H9 (cell line): ENCODE measurements at regions not wholly inside any gene's neighbourhood (a gene's known extent, or its start where the extent isn't known, plus 50 kb on each side); places are given as distances from the start of the nearest gene placed in this dataset.

ENCODE experiments used
- DNase-seq: peaks from one replicate; pipeline ENCODE4 v3.0.0-alpha.2; 2017
- H2AFZ ChIP-seq: one replicate; pipeline ENCODE4 v1.6.1; 2013; ENCODE audit warnings: mild to moderate bottlenecking, low read length, control low read depth, moderate library complexity
- H2AK5ac ChIP-seq: 2 replicates; pipeline ENCODE4 v1.6.1; 2013; ENCODE audit warnings: low read length, control low read depth, mixed read lengths; ENCODE audit not compliant: insufficient read length
- H2BK120ac ChIP-seq: one replicate; pipeline ENCODE4 v1.6.1; 2013; ENCODE audit warnings: low read depth, mild to moderate bottlenecking, low read length, control low read depth, inconsistent platforms; ENCODE audit not compliant: poor library complexity, severe bottlenecking
- H2BK12ac ChIP-seq: 2 replicates; pipeline ENCODE4 v1.6.1; 2013; ENCODE audit warnings: low read length, control low read depth, mixed read lengths, low read depth; ENCODE audit not compliant: insufficient read length
- H2BK15ac ChIP-seq: 2 replicates; pipeline ENCODE4 v1.6.1; 2013; ENCODE audit warnings: low read depth, low read length, control low read depth
- H2BK20ac ChIP-seq: one replicate; pipeline ENCODE4 v1.6.1; 2013; ENCODE audit warnings: low read depth, mild to moderate bottlenecking, low read length, control low read depth, inconsistent platforms; ENCODE audit not compliant: poor library complexity, severe bottlenecking
- H2BK5ac ChIP-seq: 2 replicates; pipeline ENCODE4 v1.6.1; 2013; ENCODE audit warnings: low read length, control low read depth, mixed read lengths; ENCODE audit not compliant: insufficient read length
- H3K14ac ChIP-seq: 2 replicates; pipeline ENCODE4 v1.6.1; 2013; ENCODE audit warnings: low read length, control low read depth; ENCODE audit not compliant: insufficient read depth
- H3K18ac ChIP-seq: 2 replicates; pipeline ENCODE4 v1.6.1; 2013; ENCODE audit warnings: low read depth, mild to moderate bottlenecking, mixed read lengths, low read length, control low read depth; ENCODE audit not compliant: insufficient read length
- H3K23ac ChIP-seq: 2 replicates; pipeline ENCODE4 v1.6.1; 2013; ENCODE audit warnings: low read length, control low read depth, mixed read lengths, low read depth; ENCODE audit not compliant: insufficient read length
- H3K23me2 ChIP-seq: 2 replicates; pipeline ENCODE4 v1.6.1; 2013; ENCODE audit warnings: low read depth, mild to moderate bottlenecking, mixed read lengths, low read length, control low read depth; ENCODE audit not compliant: insufficient read length, poor library complexity, severe bottlenecking
- H3K27ac ChIP-seq: 2 replicates; pipeline ENCODE4 v1.5.1; 2013; ENCODE audit warnings: low read length, control low read depth, mixed read lengths, low read depth; ENCODE audit not compliant: insufficient read length
- H3K27me3 ChIP-seq: 2 replicates; pipeline ENCODE4 v1.6.1; 2013; ENCODE audit warnings: low read length, control low read depth, inconsistent platforms; ENCODE audit not compliant: insufficient read depth
- H3K4ac ChIP-seq: 2 replicates; pipeline ENCODE4 v1.6.1; 2013; ENCODE audit warnings: low read depth, mild to moderate bottlenecking, control low read depth, inconsistent platforms, low read length, moderate library complexity
- H3K4me1 ChIP-seq: 2 replicates; pipeline ENCODE4 v1.6.1; 2013; ENCODE audit warnings: low read length, control low read depth, inconsistent platforms; ENCODE audit not compliant: insufficient read depth
- H3K4me2 ChIP-seq: 2 replicates; pipeline ENCODE4 v1.6.1; 2013; ENCODE audit warnings: low read length, control low read depth, mixed read lengths; ENCODE audit not compliant: insufficient read length, insufficient read depth
- H3K56ac ChIP-seq: 2 replicates; pipeline ENCODE4 v1.6.1; 2013; ENCODE audit warnings: low read depth, mild to moderate bottlenecking, mixed read lengths, low read length, control low read depth; ENCODE audit not compliant: insufficient read length
- H3K79me1 ChIP-seq: 2 replicates; pipeline ENCODE4 v1.6.1; 2013; ENCODE audit warnings: low read depth, mild to moderate bottlenecking, moderate library complexity, low read length, control low read depth, inconsistent platforms; ENCODE audit not compliant: insufficient read depth, poor library complexity, severe bottlenecking
- H3K79me2 ChIP-seq: 2 replicates; pipeline ENCODE4 v1.6.1; 2013; ENCODE audit warnings: low read length, control low read depth, inconsistent platforms; ENCODE audit not compliant: insufficient read depth
- H3K9ac ChIP-seq: 2 replicates; pipeline ENCODE4 v1.6.1; 2013; ENCODE audit warnings: low read length, control low read depth, mixed read lengths; ENCODE audit not compliant: insufficient read length; ENCODE audit errors: extremely low read depth
- H3K9me3 ChIP-seq: one replicate; pipeline ENCODE4 v1.6.1; 2013; ENCODE audit warnings: low read depth, low read length, inconsistent platforms; ENCODE audit not compliant: control insufficient read depth
- H3T11ph ChIP-seq: one replicate; pipeline ENCODE4 v1.6.1; 2013; ENCODE audit warnings: mild to moderate bottlenecking, low read length, control low read depth, inconsistent platforms
- H4K20me1 ChIP-seq: one replicate; pipeline ENCODE4 v1.6.1; 2013; ENCODE audit not compliant: control insufficient read depth, insufficient read length, insufficient read depth
- H4K5ac ChIP-seq: 2 replicates; pipeline ENCODE4 v1.6.1; 2013; ENCODE audit warnings: low read depth, mild to moderate bottlenecking, mixed read lengths, low read length, control low read depth; ENCODE audit not compliant: insufficient read length
- H4K8ac ChIP-seq: replicated peaks from 2 replicates; pipeline ENCODE4 v1.6.1; 2013; ENCODE audit warnings: low read length, control low read depth, mixed read lengths, low read depth; ENCODE audit not compliant: insufficient read length
- H4K91ac ChIP-seq: 2 replicates; pipeline ENCODE4 v1.6.1; 2013; ENCODE audit warnings: low read depth, mild to moderate bottlenecking, moderate library complexity, mixed read lengths, low read length, control low read depth; ENCODE audit not compliant: insufficient read length
- H3K27ac Mint-ChIP-seq, 3 experiments: 2 replicates in 2 of 3; 3 replicates in 1 of 3; pipeline ENCODE4 v1.8.0; 2020 to 2021; ENCODE audit warnings: mixed read lengths in 3 of 3, mild to moderate bottlenecking in 1 of 3, moderate library complexity in 1 of 3
- H3K27me3 Mint-ChIP-seq: 2 replicates; pipeline ENCODE4 v1.8.0; 2021; ENCODE audit warnings: low read depth, mild to moderate bottlenecking, moderate library complexity, mixed read lengths
- H3K36me3 Mint-ChIP-seq, 3 experiments: 2 replicates in 2 of 3; 3 replicates in 1 of 3; pipeline ENCODE4 v1.8.0; 2020 to 2021; ENCODE audit warnings: low read depth in 3 of 3, mixed read lengths in 3 of 3; ENCODE audit not compliant: insufficient read depth in 1 of 3
- H3K4me1 Mint-ChIP-seq, 2 experiments: 2 replicates each; pipeline ENCODE4 v1.8.0; 2020; ENCODE audit warnings: mixed read lengths in 2 of 2
- H3K4me3 Mint-ChIP-seq, 2 experiments: 2 replicates in 1 of 2; 3 replicates in 1 of 2; pipeline ENCODE4 v1.8.0; 2020 to 2021; ENCODE audit warnings: mild to moderate bottlenecking in 2 of 2, mixed read lengths in 2 of 2, moderate library complexity in 1 of 2
- H3K9me3 Mint-ChIP-seq, 2 experiments: 2 replicates in 1 of 2; 3 replicates in 1 of 2; pipeline ENCODE4 v1.8.0; 2020; ENCODE audit warnings: mild to moderate bottlenecking in 2 of 2, mixed read lengths in 2 of 2, moderate library complexity in 1 of 2
- CTCF ChIP-seq: fragments of 200-600 bp; sonication (generic); conservative IDR thresholded peaks from 3 replicates; pipeline ENCODE4 v1.8.0; 2021; ENCODE audit warnings: antibody characterized with exemption, mild to moderate bottlenecking
- WGBS: extraction: QIAGEN DNeasy Blood & Tissue Kit; methylation state at CpG from one replicate; pipeline ENCODE4 v1.1.7; 2013; ENCODE audit warnings: missing lambda C conversion rate, low lambda C conversion rate, mixed read lengths; ENCODE audit not compliant: insufficient read length; ENCODE audit errors: extremely low coverage; 5-methylcytosine and 5-hydroxymethylcytosine counted together

GRCh38 chr4:160284516-160284915, 1181.6 kb downstream of the RAPGEF2 start:
- Mint-ChIP-seq H3K4me3 (no peak overlapping the region), H3K9me3 (peaks cover 11 to 24% of the 10 kb centered on the region in 2 experiments), H3K4me1 (no peaks in the 10 kb centered on the region), H3K27ac (no peak overlapping the region), H3K36me3 (peaks cover 7 to 14% (median 10%) of the 10 kb centered on the region in 3 experiments), H3K27me3 (no peaks in the 10 kb centered on the region)
- DNase-seq = no peak
- Histone ChIP-seq H4K20me1 (no peaks in the 10 kb centered on the region), H3K23ac (no peak overlapping the region), H3K27ac (no peak overlapping the region), H3K79me1 (no peaks in the 10 kb centered on the region), H3K79me2 (no peaks in the 10 kb centered on the region), H4K5ac (no peak overlapping the region), H3K14ac (no peak overlapping the region), H2AK5ac (no peak overlapping the region), H2BK12ac (no peak overlapping the region), H3K23me2 (no peaks in the 10 kb centered on the region), H2BK15ac (no peak overlapping the region), H3K18ac (no peak overlapping the region), H4K91ac (no peak overlapping the region), H2BK120ac (no peak overlapping the region), H3K9ac (no peak overlapping the region), H3K27me3 (no peaks in the 10 kb centered on the region), H3K4ac (no peak overlapping the region), H2AFZ (no peak overlapping the region), H3K9me3 (no peaks in the 10 kb centered on the region), H3K4me1 (no peaks in the 10 kb centered on the region), H4K8ac (no peak overlapping the region), H2BK20ac (no peak overlapping the region), H3K56ac (no peak overlapping the region), H2BK5ac (no peak overlapping the region), H3K4me2 (no peak overlapping the region), H3T11ph (no peak overlapping the region)
- no peak for TF ChIP-seq CTCF
- WGBS = no CpG with 5 or more reads among the region's 1 CpG
